Tibial nerve (tissue), 4 donors: ENCODE measurements at regions not wholly inside any gene's neighbourhood (a gene's known extent, or its start where the extent isn't known, plus 50 kb on each side); places are given as distances from the start of the nearest gene placed in this dataset.

Experiments
- EP300 ChIP-seq, 2 donors: sonication (generic); formaldehyde crosslinking; IDR thresholded peaks; one replicate each; pipeline ENCODE4 v1.6.1; 2017; ENCODE audit warnings: antibody characterized with exemption in 2 of 2, mild to moderate bottlenecking in 1 of 2
- POLR2A ChIP-seq, 2 donors: fragments of 450-650 bp; IDR thresholded peaks; one replicate each; pipeline ENCODE4 v1.6.1; 2017; ENCODE audit warnings: antibody characterized with exemption in 2 of 2, mild to moderate bottlenecking in 2 of 2, moderate library complexity in 2 of 2
- TF ChIP-seq, protein P1 (sequence below), 5 experiments: fragments of 200-600 bp in 3 of 5; fragments of 450-650 bp in 2 of 5; sonication (generic) in 3 of 5; IDR thresholded peaks; one replicate each; pipeline ENCODE4 v1.5.1; 2016 to 2019; ENCODE audit warnings: antibody characterized with exemption in 5 of 5, mild to moderate bottlenecking in 3 of 5, moderate library complexity in 2 of 5

DNA sequence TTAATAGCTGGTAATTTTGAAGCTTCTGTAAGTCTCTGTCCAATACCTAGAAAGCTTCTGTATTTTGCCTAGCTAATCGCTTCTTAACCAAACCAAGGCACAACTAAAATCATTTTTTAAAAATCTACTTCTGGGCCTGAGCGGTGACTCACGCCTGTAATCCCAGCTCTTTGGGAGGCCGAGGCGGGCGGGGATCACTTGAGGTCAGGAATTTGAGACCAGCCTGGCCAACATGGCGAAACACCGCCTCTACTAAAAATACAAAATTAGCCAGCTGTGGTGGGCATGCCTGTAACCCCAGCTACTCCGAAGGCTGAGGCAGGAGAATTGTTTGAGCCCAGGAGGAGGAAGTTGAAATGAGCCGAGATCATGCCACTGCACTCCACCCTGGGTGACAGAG lies 148.6 kb upstream of the FIGN start:
- TF ChIP-seq, protein P1, sequence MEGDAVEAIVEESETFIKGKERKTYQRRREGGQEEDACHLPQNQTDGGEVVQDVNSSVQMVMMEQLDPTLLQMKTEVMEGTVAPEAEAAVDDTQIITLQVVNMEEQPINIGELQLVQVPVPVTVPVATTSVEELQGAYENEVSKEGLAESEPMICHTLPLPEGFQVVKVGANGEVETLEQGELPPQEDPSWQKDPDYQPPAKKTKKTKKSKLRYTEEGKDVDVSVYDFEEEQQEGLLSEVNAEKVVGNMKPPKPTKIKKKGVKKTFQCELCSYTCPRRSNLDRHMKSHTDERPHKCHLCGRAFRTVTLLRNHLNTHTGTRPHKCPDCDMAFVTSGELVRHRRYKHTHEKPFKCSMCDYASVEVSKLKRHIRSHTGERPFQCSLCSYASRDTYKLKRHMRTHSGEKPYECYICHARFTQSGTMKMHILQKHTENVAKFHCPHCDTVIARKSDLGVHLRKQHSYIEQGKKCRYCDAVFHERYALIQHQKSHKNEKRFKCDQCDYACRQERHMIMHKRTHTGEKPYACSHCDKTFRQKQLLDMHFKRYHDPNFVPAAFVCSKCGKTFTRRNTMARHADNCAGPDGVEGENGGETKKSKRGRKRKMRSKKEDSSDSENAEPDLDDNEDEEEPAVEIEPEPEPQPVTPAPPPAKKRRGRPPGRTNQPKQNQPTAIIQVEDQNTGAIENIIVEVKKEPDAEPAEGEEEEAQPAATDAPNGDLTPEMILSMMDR (IDR thresholded peaks at IDR 0.05): no peak
- TF ChIP-seq EP300 (IDR thresholded peaks at IDR 0.05): no peak
- no peak for TF ChIP-seq POLR2A (IDR thresholded peaks at IDR 0.05)
